ENCODE measurements at regions not wholly inside any gene's neighbourhood (a gene's known extent, or its start where the extent isn't known, plus 50 kb on each side); places are given as distances from the start of the nearest gene placed in this dataset.

DNA sequence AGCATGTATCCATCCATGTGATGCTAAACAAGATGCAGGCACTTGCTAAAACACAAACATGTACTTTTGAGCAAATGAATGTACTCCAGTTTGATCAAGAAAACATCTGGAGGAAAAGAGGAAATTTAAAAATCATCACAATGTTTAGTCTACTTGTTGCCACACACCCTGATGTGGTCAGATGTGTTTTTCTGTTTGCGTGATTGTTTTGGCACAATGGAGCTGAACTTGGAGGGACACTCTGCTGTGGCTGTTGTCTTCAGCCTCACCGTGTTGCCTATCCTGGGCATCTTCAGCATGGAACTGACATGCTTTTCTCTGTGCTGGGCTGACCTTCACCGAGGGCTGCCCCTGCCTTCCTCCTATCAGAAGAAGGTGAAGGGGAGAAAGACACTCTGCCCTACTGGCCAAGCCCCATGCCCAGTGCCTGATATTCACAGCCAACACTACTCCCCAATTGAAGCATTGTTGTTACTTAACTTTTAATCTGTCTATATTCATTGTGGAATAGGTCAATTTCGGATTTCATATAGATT lies 268.3 kb upstream of the IGFBP3 start:
- TF ChIP-seq, protein P1, sequence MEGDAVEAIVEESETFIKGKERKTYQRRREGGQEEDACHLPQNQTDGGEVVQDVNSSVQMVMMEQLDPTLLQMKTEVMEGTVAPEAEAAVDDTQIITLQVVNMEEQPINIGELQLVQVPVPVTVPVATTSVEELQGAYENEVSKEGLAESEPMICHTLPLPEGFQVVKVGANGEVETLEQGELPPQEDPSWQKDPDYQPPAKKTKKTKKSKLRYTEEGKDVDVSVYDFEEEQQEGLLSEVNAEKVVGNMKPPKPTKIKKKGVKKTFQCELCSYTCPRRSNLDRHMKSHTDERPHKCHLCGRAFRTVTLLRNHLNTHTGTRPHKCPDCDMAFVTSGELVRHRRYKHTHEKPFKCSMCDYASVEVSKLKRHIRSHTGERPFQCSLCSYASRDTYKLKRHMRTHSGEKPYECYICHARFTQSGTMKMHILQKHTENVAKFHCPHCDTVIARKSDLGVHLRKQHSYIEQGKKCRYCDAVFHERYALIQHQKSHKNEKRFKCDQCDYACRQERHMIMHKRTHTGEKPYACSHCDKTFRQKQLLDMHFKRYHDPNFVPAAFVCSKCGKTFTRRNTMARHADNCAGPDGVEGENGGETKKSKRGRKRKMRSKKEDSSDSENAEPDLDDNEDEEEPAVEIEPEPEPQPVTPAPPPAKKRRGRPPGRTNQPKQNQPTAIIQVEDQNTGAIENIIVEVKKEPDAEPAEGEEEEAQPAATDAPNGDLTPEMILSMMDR (IDR thresholded peaks at IDR 0.05), result no peak
- TF ChIP-seq POLR2A (IDR thresholded peaks at IDR 0.05), result no peak
